H1 (cell line): ENCODE measurements at regions not wholly inside any gene's neighbourhood (a gene's known extent, or its start where the extent isn't known, plus 50 kb on each side); places are given as distances from the start of the nearest gene placed in this dataset.
A peak's percentile ranks its signal among the peaks of the same experiment; 100 is the strongest.

Experiments used
- CHD7 ChIP-seq: fragments of 300-600 bp; sonication (generic); IDR thresholded peaks from 2 replicates; pipeline ENCODE4 v1.7.1; 2012; ENCODE audit warnings: low read length, moderate library complexity, mild to moderate bottlenecking, inconsistent platforms; ENCODE audit not compliant: insufficient replicate concordance
- RAD21 ChIP-seq, 2 experiments: IDR thresholded peaks in 1 of 2; conservative IDR thresholded peaks in 1 of 2; 2 replicates each; pipeline ENCODE4 v1.6.1; 2011; ENCODE audit warnings: low read depth in 2 of 2, low read length in 2 of 2, improper control_type of control experiment in 1 of 2, inconsistent platforms in 1 of 2, mild to moderate bottlenecking in 1 of 2, moderate library complexity in 1 of 2
- SIN3A ChIP-seq, 2 experiments: IDR thresholded peaks in 1 of 2; conservative IDR thresholded peaks in 1 of 2; 2 replicates each; pipeline ENCODE4 v1.6.1; 2011 to 2012; ENCODE audit warnings: low read length in 2 of 2, improper control_type of control experiment in 1 of 2, low read depth in 1 of 2, mild to moderate bottlenecking in 1 of 2
- YY1 ChIP-seq: IDR thresholded peaks from 2 replicates; pipeline ENCODE4 v1.6.1; 2011; ENCODE audit warnings: low read depth, mild to moderate bottlenecking, low read length

DNA sequence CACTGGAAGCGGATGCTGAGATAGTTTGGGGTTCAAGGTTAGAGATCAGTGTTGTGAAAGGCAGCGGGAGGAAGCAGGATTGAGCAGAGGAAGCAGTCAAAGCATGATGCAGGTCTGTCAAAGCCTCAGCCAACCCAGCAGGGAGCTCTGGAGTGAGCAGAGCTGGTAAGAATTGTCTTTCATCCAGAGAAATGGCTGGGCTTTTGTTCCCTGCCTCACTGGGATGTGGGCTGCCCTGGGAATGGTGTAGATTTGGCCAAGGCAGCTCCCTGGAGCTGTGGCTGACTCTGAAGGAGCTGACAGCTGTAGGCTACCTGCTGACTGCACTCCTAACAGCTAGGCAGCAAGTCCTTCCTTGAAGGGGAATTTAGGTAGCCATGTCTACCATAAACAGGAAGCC lies 61.9 kb upstream of the STXBP5L start (continued):
- TF ChIP-seq CHD7 (no peak), SIN3A (conservative IDR thresholded peaks at IDR 0.05 in 1 of 2, IDR thresholded peaks at IDR 0.05 in 1 of 2; ENCODE audit: low read depth in 1 of 2, low read length in 2 of 2) (peak; percentile 72 to 79; a peak in 2 of 4 replicates), RAD21 (IDR thresholded peaks at IDR 0.05 in 1 of 2, conservative IDR thresholded peaks at IDR 0.05 in 1 of 2; ENCODE audit: low read depth in 2 of 2, low read length in 2 of 2) (peak; percentile 16 to 33; a peak in 3 of 4 replicates), YY1 (peak; percentile 77; the same call in 1 of the 2 replicates)
